Neural crest cell (in vitro differentiated cells): ENCODE measurements at regions not wholly inside any gene's neighbourhood (a gene's known extent, or its start where the extent isn't known, plus 50 kb on each side); places are given as distances from the start of the nearest gene placed in this dataset.
A peak's percentile ranks its signal among the peaks of the same experiment; 100 is the strongest.
"Not testable (repeated sequence)": the region's sequence is repeated elsewhere in the genome, so short reads cannot be mapped to it uniquely, and the experiment has no call there.

ENCODE experiments used
- DNase-seq: peaks from one replicate; pipeline ENCODE4 v3.0.0; 2021; ENCODE audit warnings: low read depth, mixed read lengths, low spot score
- H3K27ac Mint-ChIP-seq: one replicate; pipeline ENCODE4 v1.8.0; 2021; ENCODE audit warnings: mild to moderate bottlenecking, mixed read lengths; ENCODE audit not compliant: unreplicated experiment
- H3K27me3 Mint-ChIP-seq: 2 replicates; pipeline ENCODE4 v1.8.0; 2021; ENCODE audit warnings: low read depth, mild to moderate bottlenecking, mixed read lengths
- H3K36me3 Mint-ChIP-seq: 2 replicates; pipeline ENCODE4 v1.8.0; 2021; ENCODE audit warnings: low read depth, mild to moderate bottlenecking, mixed read lengths
- H3K4me1 Mint-ChIP-seq: 2 replicates; pipeline ENCODE4 v1.8.0; 2021; ENCODE audit warnings: mixed read lengths
- H3K4me3 Mint-ChIP-seq: one replicate; pipeline ENCODE4 v1.8.0; 2021; ENCODE audit warnings: mild to moderate bottlenecking, mixed read lengths
- H3K9me3 Mint-ChIP-seq: 2 replicates; pipeline ENCODE4 v1.8.0; 2021; ENCODE audit warnings: mixed read lengths
- TF ChIP-seq, protein P1 (sequence below): fragments of 200-600 bp; sonication (generic); conservative IDR thresholded peaks from 2 replicates; pipeline ENCODE4 v1.5.0; 2021; ENCODE audit warnings: antibody characterized with exemption, mild to moderate bottlenecking

DNA sequence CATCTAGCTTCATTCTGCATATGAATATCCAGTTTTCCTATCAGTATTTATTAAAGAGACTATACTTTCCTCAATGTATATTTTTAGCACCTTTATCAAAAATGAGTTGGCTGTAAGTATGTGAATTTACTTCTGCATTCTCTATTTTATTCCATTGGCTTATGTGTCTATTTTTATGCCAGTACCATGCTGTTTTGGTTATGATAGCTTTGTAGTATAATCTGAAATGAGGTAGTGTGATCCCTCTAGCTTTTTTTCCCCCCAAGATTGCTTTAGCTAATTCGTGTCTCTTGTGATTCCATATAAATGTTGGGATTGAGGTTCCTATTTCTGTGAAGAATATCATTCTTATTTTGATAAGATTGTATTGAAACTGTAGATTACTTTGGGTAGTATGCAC lies 469.1 kb upstream of the MAP3K7 start:
- Mint-ChIP-seq H3K4me3 (no peak overlapping the region), H3K4me1 (peaks cover 4% of the 10 kb centered on the region), H3K36me3 (peaks cover 19% of the 10 kb centered on the region), H3K27me3 (no peaks in the 10 kb centered on the region), H3K9me3 (peaks cover 29% of the 10 kb centered on the region), H3K27ac (no peak overlapping the region)
- DNase-seq = no peak
- TF ChIP-seq, protein P1, sequence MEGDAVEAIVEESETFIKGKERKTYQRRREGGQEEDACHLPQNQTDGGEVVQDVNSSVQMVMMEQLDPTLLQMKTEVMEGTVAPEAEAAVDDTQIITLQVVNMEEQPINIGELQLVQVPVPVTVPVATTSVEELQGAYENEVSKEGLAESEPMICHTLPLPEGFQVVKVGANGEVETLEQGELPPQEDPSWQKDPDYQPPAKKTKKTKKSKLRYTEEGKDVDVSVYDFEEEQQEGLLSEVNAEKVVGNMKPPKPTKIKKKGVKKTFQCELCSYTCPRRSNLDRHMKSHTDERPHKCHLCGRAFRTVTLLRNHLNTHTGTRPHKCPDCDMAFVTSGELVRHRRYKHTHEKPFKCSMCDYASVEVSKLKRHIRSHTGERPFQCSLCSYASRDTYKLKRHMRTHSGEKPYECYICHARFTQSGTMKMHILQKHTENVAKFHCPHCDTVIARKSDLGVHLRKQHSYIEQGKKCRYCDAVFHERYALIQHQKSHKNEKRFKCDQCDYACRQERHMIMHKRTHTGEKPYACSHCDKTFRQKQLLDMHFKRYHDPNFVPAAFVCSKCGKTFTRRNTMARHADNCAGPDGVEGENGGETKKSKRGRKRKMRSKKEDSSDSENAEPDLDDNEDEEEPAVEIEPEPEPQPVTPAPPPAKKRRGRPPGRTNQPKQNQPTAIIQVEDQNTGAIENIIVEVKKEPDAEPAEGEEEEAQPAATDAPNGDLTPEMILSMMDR = no peak

DNA sequence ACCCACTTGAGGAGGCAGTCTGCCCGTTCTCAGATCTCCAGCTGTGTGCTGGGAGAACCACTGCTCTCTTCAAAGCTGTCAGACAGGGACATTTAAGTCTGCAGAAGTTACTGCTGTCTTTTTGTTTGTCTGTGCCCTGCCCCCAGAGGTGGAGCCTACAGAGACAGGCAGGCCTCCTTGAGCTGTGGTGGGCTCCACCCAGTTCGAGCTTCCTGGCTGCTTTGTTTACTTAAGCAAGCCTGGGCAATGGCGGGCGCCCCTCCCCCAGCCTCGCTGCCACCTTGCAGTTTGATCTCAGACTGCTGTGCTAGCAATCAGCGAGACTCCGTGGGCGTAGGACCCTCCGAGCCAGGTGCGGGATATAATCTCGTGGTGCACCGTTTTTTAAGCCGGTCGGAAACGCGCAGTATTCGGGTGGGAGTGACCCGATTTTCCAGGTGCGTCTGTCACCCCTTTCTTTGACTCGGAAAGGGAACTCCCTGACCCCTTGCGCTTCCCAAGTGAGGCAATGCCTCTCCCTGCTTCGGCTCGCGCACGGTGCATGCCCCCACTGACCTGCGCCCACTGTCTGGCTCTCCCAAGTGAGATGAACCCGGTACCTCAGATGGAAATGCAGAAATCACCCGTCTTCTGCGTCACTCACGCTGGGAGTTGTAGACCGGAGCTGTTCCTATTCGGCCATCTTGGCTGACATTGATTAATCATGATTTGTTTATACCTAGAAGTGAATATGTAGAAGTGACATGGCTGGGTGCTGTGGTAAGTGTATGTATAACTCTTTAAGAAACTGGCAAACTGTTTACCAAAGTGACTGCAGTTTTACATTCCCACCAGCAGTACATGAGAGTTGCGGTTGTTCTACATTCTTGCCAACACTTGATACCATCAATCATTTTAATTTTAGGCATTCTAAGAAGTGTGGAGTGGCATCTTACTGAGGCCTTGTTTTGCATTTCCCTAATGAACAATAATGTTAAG lies 465.9 kb upstream of the MAP3K7 start:
- H3K9me3 Mint-ChIP-seq = peaks cover 22% of the 10 kb centered on the region
- H3K4me1 Mint-ChIP-seq, DNase-seq, H3K27ac Mint-ChIP-seq, H3K27me3 Mint-ChIP-seq: not testable (repeated sequence)
- H3K4me3 Mint-ChIP-seq = peak overlapping the region; percentile 64
- TF ChIP-seq, protein P1 = peak; percentile 35
- peaks cover 19% of the 10 kb centered on the region for H3K36me3 Mint-ChIP-seq

DNA sequence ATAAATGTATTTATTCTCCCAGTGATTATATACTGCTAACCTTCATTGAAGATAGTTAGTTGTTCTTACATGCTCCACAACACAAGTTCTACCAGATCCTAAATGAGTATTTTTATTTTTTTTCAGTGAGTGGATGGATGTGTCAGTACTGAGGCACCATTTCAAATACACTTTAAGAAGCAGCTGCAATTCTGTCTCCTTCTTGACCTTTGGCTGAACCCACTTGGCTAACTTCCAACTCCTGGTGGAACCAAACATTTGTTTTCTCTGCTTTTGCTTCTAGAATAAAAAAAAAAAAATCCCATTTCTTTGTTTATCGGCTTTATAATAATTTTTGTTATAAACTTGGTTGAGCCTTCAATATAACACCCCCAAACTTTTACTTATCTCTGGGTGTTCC lies 458.3 kb upstream of the MAP3K7 start:
- TF ChIP-seq, protein P1 = no peak
- H3K36me3 Mint-ChIP-seq = no peaks in the 10 kb centered on the region
- no peak overlapping the region for H3K27ac Mint-ChIP-seq
- no peaks in the 10 kb centered on the region for H3K27me3 Mint-ChIP-seq
- no peak overlapping the region for H3K4me3 Mint-ChIP-seq
- H3K4me1 Mint-ChIP-seq = no peaks in the 10 kb centered on the region
- H3K9me3 Mint-ChIP-seq = peaks cover 5% of the 10 kb centered on the region
- no peak for DNase-seq

DNA sequence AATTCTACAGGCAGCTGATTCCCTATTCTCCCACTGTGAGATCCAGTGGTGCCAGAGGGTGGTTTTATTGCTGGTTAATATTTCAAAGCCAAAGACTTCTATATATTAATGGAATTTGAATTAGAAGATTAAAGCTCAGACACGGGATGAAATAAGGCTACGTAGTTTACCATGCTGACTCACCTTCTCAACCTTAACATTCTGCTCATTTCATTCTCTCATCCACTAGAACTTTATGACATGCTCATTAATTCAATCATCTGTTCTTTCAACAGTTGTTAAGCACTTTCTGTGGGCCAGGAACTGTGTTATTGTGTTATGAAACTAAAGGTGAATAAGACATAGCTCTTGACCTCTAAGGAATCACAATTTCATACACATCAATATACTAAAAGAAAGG lies 456.9 kb upstream of the MAP3K7 start:
- no peak overlapping the region for H3K27ac Mint-ChIP-seq
- TF ChIP-seq, protein P1 = no peak
- H3K4me3 Mint-ChIP-seq = no peak overlapping the region
- H3K27me3 Mint-ChIP-seq = no peaks in the 10 kb centered on the region
- H3K9me3 Mint-ChIP-seq = peaks cover 5% of the 10 kb centered on the region
- DNase-seq = no peak
- no peaks in the 10 kb centered on the region for H3K4me1 Mint-ChIP-seq
- H3K36me3 Mint-ChIP-seq = no peaks in the 10 kb centered on the region

DNA sequence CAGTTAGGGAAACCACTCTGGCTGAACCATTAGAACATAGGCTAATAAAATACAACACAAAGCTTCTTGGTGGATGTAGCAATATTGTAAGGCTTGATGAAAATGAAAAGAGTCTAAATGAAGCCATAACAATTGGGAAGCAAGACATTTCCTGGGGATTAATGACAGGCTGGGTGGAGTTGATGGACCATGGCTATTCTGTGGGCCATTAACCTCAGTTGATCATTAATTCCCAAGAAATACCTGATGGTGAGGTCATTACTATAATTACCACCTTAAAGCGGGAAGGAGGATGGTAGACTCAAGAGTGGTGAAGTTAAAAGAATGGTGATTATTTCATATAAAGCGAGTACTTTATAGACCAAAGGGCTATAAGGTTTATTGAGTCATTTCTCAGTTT lies 455.8 kb upstream of the MAP3K7 start:
- no peaks in the 10 kb centered on the region for H3K36me3 Mint-ChIP-seq
- H3K4me3 Mint-ChIP-seq = no peak overlapping the region
- TF ChIP-seq, protein P1 = no peak
- H3K4me1 Mint-ChIP-seq = no peaks in the 10 kb centered on the region
- H3K27me3 Mint-ChIP-seq = no peaks in the 10 kb centered on the region
- no peak for DNase-seq
- no peak overlapping the region for H3K27ac Mint-ChIP-seq
- H3K9me3 Mint-ChIP-seq = peaks cover 5% of the 10 kb centered on the region
